CD4-positive, alpha-beta T cell (primary cell): ENCODE measurements at regions not wholly inside any gene's neighbourhood (a gene's known extent, or its start where the extent isn't known, plus 50 kb on each side); places are given as distances from the start of the nearest gene placed in this dataset.

ENCODE experiments used
- ATAC-seq: fragments of 200-7000 bp; cut with Tn5 transposase; one replicate; pipeline ENCODE4 v1.10.0; 2022; ENCODE audit warnings: mild to moderate bottlenecking; ENCODE audit not compliant: poor library complexity
- CTCF ChIA-PET: fragments of 350-600 bp; sonication (Branson Sonifier 250); formaldehyde crosslinking; loops from one replicate; lab custom pipeline; 2021; ENCODE audit warnings: antibody characterized with exemption, inconsistent platforms; lab: Charles Lee
- POLR2A ChIA-PET: fragments of 350-600 bp; sonication (Branson Sonifier 250); formaldehyde crosslinking; loops from one replicate; lab custom pipeline; 2021; ENCODE audit warnings: antibody characterized with exemption, inconsistent platforms; lab: Charles Lee
- DNase-seq, 14 experiments: peaks; one replicate each; pipeline ENCODE4 v3.0.0-alpha.2; 2013 to 2020; ENCODE audit warnings: mixed read lengths in 2 of 14
- H3K27ac ChIP-seq, 2 donors: one replicate each; pipeline versions ENCODE4 v1.5.1 to v1.7.0; 2013; ENCODE audit warnings: low read length in 2 of 2, low read depth in 1 of 2, mild to moderate bottlenecking in 1 of 2
- H3K27me3 ChIP-seq, 2 experiments: 1 replicate in 1 of 2; 2 replicates in 1 of 2; pipeline versions ENCODE4 v1.6.1 to v1.7.0; 2013; ENCODE audit warnings: low read length in 2 of 2, control low read depth in 1 of 2, mild to moderate bottlenecking in 1 of 2, moderate library complexity in 1 of 2; ENCODE audit not compliant: insufficient read depth in 2 of 2, control insufficient read depth in 1 of 2
- H3K36me3 ChIP-seq: one replicate; pipeline ENCODE4 v1.6.1; 2013; ENCODE audit warnings: low read length, control low read depth; ENCODE audit not compliant: insufficient read depth
- H3K4me1 ChIP-seq: one replicate; pipeline ENCODE4 v1.6.1; 2013; ENCODE audit warnings: low read length, control low read depth; ENCODE audit not compliant: insufficient read depth
- H3K4me3 ChIP-seq: one replicate; pipeline ENCODE4 v1.5.1; 2013; ENCODE audit warnings: mild to moderate bottlenecking, low read length, moderate library complexity
- H3K9me3 ChIP-seq, 2 experiments: 1 replicate in 1 of 2; 2 replicates in 1 of 2; pipeline versions ENCODE4 v1.6.1 to v1.7.0; 2013; ENCODE audit warnings: low read length in 2 of 2, mild to moderate bottlenecking in 2 of 2, control low read depth in 1 of 2, moderate library complexity in 1 of 2; ENCODE audit not compliant: control insufficient read depth in 1 of 2, insufficient read depth in 1 of 2
- H3K27ac Mint-ChIP-seq: one replicate; pipeline ENCODE4 v1.8.0; 2020; ENCODE audit warnings: mixed read lengths
- H3K27me3 Mint-ChIP-seq: one replicate; pipeline ENCODE4 v1.8.0; 2021; ENCODE audit warnings: mixed read lengths
- H3K36me3 Mint-ChIP-seq: one replicate; pipeline ENCODE4 v1.8.0; 2021; ENCODE audit warnings: low read depth, mixed read lengths
- H3K4me1 Mint-ChIP-seq: one replicate; pipeline ENCODE4 v1.8.0; 2021; ENCODE audit warnings: low read depth, mixed read lengths
- H3K4me3 Mint-ChIP-seq: one replicate; pipeline ENCODE4 v1.8.0; 2020; ENCODE audit warnings: mild to moderate bottlenecking, mixed read lengths
- H3K9me3 Mint-ChIP-seq: one replicate; pipeline ENCODE4 v1.8.0; 2020; ENCODE audit warnings: mixed read lengths
- CTCF ChIP-seq: fragments of 200-600 bp; IDR thresholded peaks from one replicate; pipeline ENCODE4 v1.8.0; 2022; ENCODE audit warnings: antibody characterized with exemption, mild to moderate bottlenecking
- intact Hi-C, 2 experiments: fragments of 100-400 bp; cut with DNase I in 1 of 2; cut with micrococcal nuclease in 1 of 2; formaldehyde crosslinking; loops; one replicate each; pipeline versions ENCODE4 v1.15.1 to v1.9.0; 2023 to 2025; cut with DNase I, micrococcal nuclease

- Histone ChIP-seq H3K4me3 (no peak overlapping the region), H3K36me3 (no peaks in the 10 kb centered on the region), H3K27me3 (peaks cover 0 to 14% of the 10 kb centered on the region in 2 experiments), H3K27ac (no peak overlapping the region), H3K9me3 (peaks cover 0 to 4% of the 10 kb centered on the region in 2 experiments), H3K4me1 (no peaks in the 10 kb centered on the region)
- H3K36me3 Mint-ChIP-seq = no peaks in the 10 kb centered on the region
- intact Hi-C loops = no loop called here
- DNase-seq = no peak
- no peak overlapping the region for H3K27ac Mint-ChIP-seq
- POLR2A ChIA-PET = no interaction called here
- H3K9me3 Mint-ChIP-seq = no peaks in the 10 kb centered on the region
- ATAC-seq = no peak
- H3K4me1 Mint-ChIP-seq = no peaks in the 10 kb centered on the region
- no peak overlapping the region for H3K4me3 Mint-ChIP-seq
- H3K27me3 Mint-ChIP-seq = peaks cover 32% of the 10 kb centered on the region
- no peak for TF ChIP-seq CTCF
- CTCF ChIA-PET = interaction anchor here (1.3 kb wide), 1 partner anchor 13 kb away, joined by 3 read pairs; no protein-coding TSS in a partner anchor
Measured at GRCh38 chr2:19826874-19827273, 74.9 kb downstream of the TTC32 start.

- intact Hi-C loops = no loop called here
- H3K9me3 ChIP-seq = no peaks in the 10 kb centered on the region
- ChIA-PET POLR2A (no interaction called here), CTCF (no interaction called here)
- peaks cover 0 to 11% of the 10 kb centered on the region in 2 experiments for H3K27me3 ChIP-seq
- no peaks in the 10 kb centered on the region for H3K4me1 ChIP-seq
- no peaks in the 10 kb centered on the region for H3K9me3 Mint-ChIP-seq
- no peaks in the 10 kb centered on the region for H3K36me3 ChIP-seq
- no peak overlapping the region for H3K27ac Mint-ChIP-seq
- H3K4me3 Mint-ChIP-seq = no peak overlapping the region
- ATAC-seq (no peak), DNase-seq (no peak)
- no peak overlapping the region for H3K27ac ChIP-seq
- no peak overlapping the region for H3K4me3 ChIP-seq
- H3K27me3 Mint-ChIP-seq = peaks cover 32% of the 10 kb centered on the region
- no peak for TF ChIP-seq CTCF
- H3K36me3 Mint-ChIP-seq = no peaks in the 10 kb centered on the region
- no peaks in the 10 kb centered on the region for H3K4me1 Mint-ChIP-seq
Measured at GRCh38 chr2:19823507-19823906, 78.3 kb downstream of the TTC32 start.

GRCh38 chr2:19819097-19820065 lies 82.4 kb downstream of the TTC32 start:
- intact Hi-C loops = no loop called here

More at GRCh38 chr2:19819097-19820065, 82.4 kb downstream of the TTC32 start:
- Histone ChIP-seq H3K4me3 (no peak overlapping the region), H3K27ac (no peak overlapping the region), H3K4me1 (no peaks in the 10 kb centered on the region), H3K9me3 (no peaks in the 10 kb centered on the region), H3K27me3 (no peaks in the 10 kb centered on the region), H3K36me3 (no peaks in the 10 kb centered on the region)
- no peak overlapping the region for H3K27ac Mint-ChIP-seq
- no peak for TF ChIP-seq CTCF
- no peaks in the 10 kb centered on the region for H3K9me3 Mint-ChIP-seq
- no peaks in the 10 kb centered on the region for H3K4me1 Mint-ChIP-seq
- H3K36me3 Mint-ChIP-seq = no peaks in the 10 kb centered on the region
- DNase-seq (no peak), ATAC-seq (no peak)
- ChIA-PET POLR2A (interaction anchor here (0.7 kb wide), 1 partner anchor 384 kb away, joined by 3 read pairs; no protein-coding TSS in a partner anchor), CTCF (no interaction called here)
- no peak overlapping the region for H3K4me3 Mint-ChIP-seq
- H3K27me3 Mint-ChIP-seq = peaks cover 8% of the 10 kb centered on the region
